Tibial nerve (tissue), 4 donors: ENCODE measurements at regions not wholly inside any gene's neighbourhood (a gene's known extent, or its start where the extent isn't known, plus 50 kb on each side); places are given as distances from the start of the nearest gene placed in this dataset.

Experiments used
- EP300 ChIP-seq, 2 donors: sonication (generic); formaldehyde crosslinking; IDR thresholded peaks; one replicate each; pipeline ENCODE4 v1.6.1; 2017; ENCODE audit warnings: antibody characterized with exemption in 2 of 2, mild to moderate bottlenecking in 1 of 2
- POLR2A ChIP-seq, 2 donors: fragments of 450-650 bp; IDR thresholded peaks; one replicate each; pipeline ENCODE4 v1.6.1; 2017; ENCODE audit warnings: antibody characterized with exemption in 2 of 2, mild to moderate bottlenecking in 2 of 2, moderate library complexity in 2 of 2
- TF ChIP-seq, protein P1 (sequence below), 5 experiments: fragments of 200-600 bp in 3 of 5; fragments of 450-650 bp in 2 of 5; sonication (generic) in 3 of 5; IDR thresholded peaks; one replicate each; pipeline ENCODE4 v1.5.1; 2016 to 2019; ENCODE audit warnings: antibody characterized with exemption in 5 of 5, mild to moderate bottlenecking in 3 of 5, moderate library complexity in 2 of 5

DNA sequence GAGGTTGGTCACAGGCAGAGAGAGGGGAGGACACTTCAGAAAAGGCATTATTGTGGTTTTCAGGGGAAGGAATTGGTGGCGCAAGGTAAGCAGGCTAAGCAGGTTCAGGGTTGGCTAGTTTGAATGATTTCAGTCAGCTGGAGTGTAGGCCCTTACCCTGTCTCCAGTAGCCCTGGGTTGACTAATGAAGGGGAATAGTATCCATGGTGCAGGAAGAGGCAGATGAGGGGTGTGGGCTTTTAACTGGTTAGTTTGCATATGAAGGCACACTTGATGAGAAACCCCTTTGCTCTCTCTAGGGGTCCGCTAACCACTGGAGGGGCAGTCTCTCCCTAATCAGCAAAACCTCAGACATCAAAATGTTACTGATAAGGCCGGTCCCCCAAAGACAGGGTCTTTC is 249.7 kb downstream of the AASDHPPT start:
- TF ChIP-seq POLR2A (IDR thresholded peaks at IDR 0.05) (no peak), EP300 (IDR thresholded peaks at IDR 0.05) (no peak)
- TF ChIP-seq, protein P1, sequence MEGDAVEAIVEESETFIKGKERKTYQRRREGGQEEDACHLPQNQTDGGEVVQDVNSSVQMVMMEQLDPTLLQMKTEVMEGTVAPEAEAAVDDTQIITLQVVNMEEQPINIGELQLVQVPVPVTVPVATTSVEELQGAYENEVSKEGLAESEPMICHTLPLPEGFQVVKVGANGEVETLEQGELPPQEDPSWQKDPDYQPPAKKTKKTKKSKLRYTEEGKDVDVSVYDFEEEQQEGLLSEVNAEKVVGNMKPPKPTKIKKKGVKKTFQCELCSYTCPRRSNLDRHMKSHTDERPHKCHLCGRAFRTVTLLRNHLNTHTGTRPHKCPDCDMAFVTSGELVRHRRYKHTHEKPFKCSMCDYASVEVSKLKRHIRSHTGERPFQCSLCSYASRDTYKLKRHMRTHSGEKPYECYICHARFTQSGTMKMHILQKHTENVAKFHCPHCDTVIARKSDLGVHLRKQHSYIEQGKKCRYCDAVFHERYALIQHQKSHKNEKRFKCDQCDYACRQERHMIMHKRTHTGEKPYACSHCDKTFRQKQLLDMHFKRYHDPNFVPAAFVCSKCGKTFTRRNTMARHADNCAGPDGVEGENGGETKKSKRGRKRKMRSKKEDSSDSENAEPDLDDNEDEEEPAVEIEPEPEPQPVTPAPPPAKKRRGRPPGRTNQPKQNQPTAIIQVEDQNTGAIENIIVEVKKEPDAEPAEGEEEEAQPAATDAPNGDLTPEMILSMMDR (IDR thresholded peaks at IDR 0.05), result no peak
